ENCODE measurements at regions not wholly inside any gene's neighbourhood (a gene's known extent, or its start where the extent isn't known, plus 50 kb on each side); places are given as distances from the start of the nearest gene placed in this dataset.

- no peak for DNase-seq
Measured at GRCh38 chr9:87086221-87086818, 139.0 kb upstream of the GAS1 start.

- DNase-seq = no peak
Measured at GRCh38 chr9:87087197-87087596, 139.9 kb upstream of the GAS1 start.

- DNase-seq = no peak
Measured at GRCh38 chr9:87088192-87088591, 140.9 kb upstream of the GAS1 start.

- no peak for DNase-seq
Measured at GRCh38 chr9:87088621-87089365, 141.5 kb upstream of the GAS1 start.

GRCh38 chr9:87089506-87089905 is 142.2 kb upstream of the GAS1 start:
- no peak for DNase-seq

- DNase-seq = no peak
Measured at GRCh38 chr9:87089929-87090328, 142.6 kb upstream of the GAS1 start.

- no peak for DNase-seq
Measured at GRCh38 chr9:87093777-87094176, 146.5 kb upstream of the GAS1 start.

GRCh38 chr9:87095951-87096350 is 148.6 kb upstream of the GAS1 start:
- no peak for DNase-seq

GRCh38 chr9:87096506-87096905 is 149.2 kb upstream of the GAS1 start:
- DNase-seq = no peak

- DNase-seq = no peak
Measured at GRCh38 chr9:87097238-87097637, 149.9 kb upstream of the GAS1 start.

- no peak for DNase-seq
Measured at GRCh38 chr9:87099407-87099806, 152.1 kb upstream of the GAS1 start.

GRCh38 chr9:87100001-87100400 is 152.7 kb upstream of the GAS1 start:
- no peak for DNase-seq

- no peak for DNase-seq
Measured at GRCh38 chr9:87102126-87102525, 154.8 kb upstream of the GAS1 start.

GRCh38 chr9:87107072-87107471 is 159.8 kb upstream of the GAS1 start:
- no peak for DNase-seq

- no peak for DNase-seq
Measured at GRCh38 chr9:87108661-87109060, 161.4 kb upstream of the GAS1 start.

GRCh38 chr9:87109231-87109631 is 161.9 kb upstream of the GAS1 start:
- no peak for DNase-seq

- no peak for DNase-seq
Measured at GRCh38 chr9:87109851-87110250, 162.5 kb upstream of the GAS1 start.

GRCh38 chr9:87111010-87111409 is 163.7 kb upstream of the GAS1 start:
- no peak for DNase-seq

- no peak for DNase-seq
Measured at GRCh38 chr9:87112656-87113055, 165.3 kb upstream of the GAS1 start.

- no peak for DNase-seq
Measured at GRCh38 chr9:87113874-87114273, 166.6 kb upstream of the GAS1 start.

- no peak for DNase-seq
Measured at GRCh38 chr9:87115785-87116184, 168.5 kb upstream of the GAS1 start.

GRCh38 chr9:87116492-87116891 is 169.2 kb upstream of the GAS1 start:
- DNase-seq = no peak

GRCh38 chr9:87118594-87118993 is 171.3 kb upstream of the GAS1 start:
- no peak for DNase-seq

GRCh38 chr9:87119328-87119881 is 172.1 kb upstream of the GAS1 start:
- no peak for DNase-seq

GRCh38 chr9:87120610-87121009 is 173.3 kb upstream of the GAS1 start:
- no peak for DNase-seq

Measured in NCI-H1694 treated with DMSO at 0.1 percent for 48 hours (cell line).